GM21367 (cell line): ENCODE measurements at regions not wholly inside any gene's neighbourhood (a gene's known extent, or its start where the extent isn't known, plus 50 kb on each side); places are given as distances from the start of the nearest gene placed in this dataset.

Experiments used
- ATAC-seq: cut with Tn5 transposase; IDR thresholded peaks from one replicate; pipeline ENCODE4 v1.9.1; 2021; ENCODE audit not compliant: unreplicated experiment

DNA sequence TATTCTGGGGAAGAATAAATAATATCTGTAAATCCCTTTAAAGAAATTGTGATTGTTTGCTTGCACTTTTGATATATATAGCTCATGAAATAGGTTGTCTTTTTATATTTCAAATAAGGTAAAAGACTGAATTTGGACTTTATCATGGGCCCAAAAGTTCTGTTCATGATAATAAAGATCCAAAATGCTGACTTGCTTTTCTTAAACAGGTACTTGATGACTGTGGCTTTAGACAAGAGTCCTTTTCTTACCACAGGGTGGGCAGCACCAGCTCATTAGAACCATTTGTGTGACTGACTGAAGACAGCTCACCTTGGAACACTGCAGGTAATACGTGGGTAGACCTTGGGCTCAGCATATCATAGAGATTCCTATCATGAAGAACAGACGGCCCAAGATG is 432.6 kb downstream of the ETNK1 start:
- no peak for ATAC-seq

DNA sequence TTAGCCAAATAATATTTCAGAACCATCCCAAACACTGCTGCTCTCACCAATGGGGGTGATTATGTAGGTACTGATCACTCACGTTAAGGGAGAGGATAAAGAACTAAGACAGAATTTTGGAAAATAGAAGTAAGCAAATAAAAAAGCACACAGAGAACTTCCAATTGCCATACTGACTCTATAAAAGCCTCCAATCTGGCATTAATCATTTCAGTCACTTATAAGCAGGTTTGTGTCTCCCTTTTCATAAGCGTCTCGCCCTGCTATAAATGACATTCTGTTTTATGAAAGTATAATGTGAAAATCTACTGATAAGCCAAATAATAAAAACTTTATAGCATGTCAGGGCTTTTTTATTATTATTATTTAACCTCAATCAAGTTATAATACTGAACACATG is 435.2 kb downstream of the ETNK1 start:
- ATAC-seq: no peak

DNA sequence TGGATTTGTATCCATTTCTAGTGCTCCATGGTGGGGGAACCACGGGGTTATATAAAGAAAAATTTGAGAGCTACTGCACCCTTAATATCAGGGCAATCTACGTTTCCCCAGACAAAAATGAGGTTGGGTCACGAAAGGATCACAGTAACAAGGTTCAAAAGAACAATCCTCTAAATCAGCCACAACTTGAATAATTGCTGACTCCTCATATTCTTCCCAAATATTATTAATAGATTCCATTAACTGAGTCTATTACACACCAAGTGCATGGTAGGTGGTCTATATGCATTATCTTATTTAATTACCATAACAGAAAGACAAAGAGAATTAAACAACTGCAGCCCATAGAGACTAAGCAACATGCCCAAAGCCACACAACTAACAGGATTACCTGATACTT is 438.2 kb downstream of the ETNK1 start:
- no peak for ATAC-seq

DNA sequence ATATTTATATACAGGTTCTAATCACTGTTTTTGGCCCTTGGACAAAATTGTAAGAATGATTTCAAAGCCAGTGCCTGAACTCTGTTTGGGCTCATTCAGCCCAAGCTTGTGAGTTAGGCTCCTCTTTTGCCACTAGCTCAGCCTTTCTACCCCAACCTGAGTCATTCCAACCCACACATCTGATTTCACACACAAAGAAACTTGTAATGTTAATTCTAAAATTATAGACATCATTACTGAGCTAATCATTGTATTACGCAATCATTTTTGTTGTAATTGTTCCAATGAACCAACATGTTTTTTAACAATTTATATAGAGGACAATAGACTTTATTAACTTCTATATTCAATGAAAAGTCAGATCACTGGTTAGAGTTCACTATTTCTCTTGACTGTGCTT is 441.1 kb downstream of the ETNK1 start:
- ATAC-seq: no peak

DNA sequence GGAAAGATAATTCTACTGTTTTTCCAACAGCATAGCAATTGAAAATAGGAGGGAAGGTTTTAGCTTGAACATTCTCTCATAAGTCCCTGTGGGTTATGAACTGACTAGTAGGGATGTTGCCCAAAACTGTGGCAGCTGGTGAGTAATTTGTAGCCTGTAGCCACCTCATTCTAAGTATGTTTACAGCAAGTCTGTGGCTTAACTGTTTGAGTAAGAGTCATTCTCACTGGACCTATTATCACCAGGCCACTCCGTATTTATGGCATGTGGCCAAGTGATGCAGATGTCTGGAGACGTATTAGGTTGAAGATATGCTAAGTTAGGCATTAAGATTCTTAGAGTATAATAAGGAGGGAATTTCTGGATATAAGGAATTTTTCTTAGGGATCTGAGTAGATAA is 458.3 kb downstream of the ETNK1 start:
- ATAC-seq: no peak

DNA sequence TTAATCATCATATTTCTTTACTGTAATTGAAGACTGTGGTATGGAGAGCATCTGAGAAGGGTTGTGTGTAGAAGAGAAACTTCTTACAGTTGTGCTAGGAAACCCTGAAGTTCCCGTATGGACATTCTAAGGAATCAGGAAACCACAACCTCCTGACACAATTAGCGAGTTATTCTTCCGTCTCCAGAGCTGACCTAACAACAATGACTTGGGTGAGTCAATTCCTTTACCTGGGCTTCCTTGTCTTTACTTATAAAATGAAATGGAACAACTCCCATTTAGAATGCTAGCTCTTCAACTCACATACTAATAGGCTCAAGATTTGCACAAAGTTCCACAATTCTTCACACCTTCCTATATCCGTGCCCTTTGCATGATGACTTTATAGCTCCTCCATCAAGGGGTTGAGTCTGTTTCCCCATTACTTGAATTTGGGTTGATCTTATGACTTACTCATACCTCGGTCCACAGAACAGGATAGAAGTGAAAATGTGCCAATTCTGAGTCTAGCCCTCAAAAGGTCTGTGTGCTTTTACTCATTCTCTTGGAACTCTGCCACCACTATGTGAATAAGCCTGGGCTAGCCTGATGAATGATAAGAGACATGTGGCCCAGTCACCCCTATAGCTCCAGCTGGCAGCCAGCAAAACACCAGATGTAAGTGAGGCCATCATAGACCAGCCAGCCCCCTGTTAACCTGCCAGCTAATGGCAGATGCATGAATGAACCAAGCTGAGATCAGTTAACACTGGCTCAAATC is 459.4 kb downstream of the ETNK1 start:
- no peak for ATAC-seq

DNA sequence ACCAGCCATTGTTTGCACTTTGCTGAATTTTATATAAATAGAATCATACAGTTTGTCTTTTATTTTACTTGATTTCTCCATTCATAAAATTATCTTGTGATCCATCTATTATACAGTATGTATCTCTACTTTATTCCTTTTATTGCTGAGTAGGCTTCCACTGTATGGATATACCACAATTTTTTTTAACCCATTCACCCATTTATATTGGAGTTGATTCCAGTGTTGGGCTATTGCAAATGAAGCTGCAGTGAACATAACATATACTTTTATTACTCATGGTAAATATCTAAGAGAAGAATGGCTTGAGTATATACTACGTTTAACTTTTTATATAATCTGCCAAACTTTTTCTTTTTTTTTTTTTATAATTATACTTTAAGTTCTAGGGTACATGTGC is 463.6 kb downstream of the ETNK1 start:
- ATAC-seq: no peak

DNA sequence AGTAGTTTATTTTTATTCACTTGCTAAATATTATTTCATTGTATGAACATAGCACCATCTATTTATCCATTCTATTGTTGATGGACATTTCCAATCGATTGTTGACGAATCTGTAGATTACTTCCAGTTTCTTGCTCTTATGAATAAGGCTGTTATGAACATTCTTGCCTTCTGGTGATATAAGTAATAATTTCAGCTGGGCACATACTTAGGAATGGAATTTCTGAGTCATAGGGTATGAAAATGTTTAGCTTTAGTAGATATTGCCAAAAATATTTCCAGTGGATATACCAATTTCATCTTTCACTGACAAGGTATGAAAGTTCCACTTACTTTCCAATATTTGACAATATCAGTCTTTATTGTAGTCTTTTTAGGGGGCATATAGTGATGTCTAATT is 468.5 kb downstream of the ETNK1 start:
- ATAC-seq: no peak

DNA sequence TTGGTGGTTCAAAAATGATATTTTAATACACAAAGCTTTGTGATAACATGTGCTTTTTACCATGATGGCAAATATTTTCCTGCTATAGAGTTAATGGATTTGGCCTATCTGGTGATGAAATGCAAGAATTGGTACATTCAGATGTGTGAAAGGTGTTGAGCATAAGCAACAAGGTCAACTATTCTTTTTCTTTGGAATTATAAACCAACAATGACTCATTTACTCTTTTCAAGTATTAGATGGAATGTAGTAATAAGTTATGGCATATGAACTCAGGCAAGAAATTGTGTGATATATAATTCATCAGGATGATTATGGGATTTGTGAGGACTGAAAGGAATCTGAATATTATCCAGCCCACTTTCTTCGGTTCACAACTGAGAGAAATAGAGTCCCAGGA is 471.4 kb downstream of the ETNK1 start:
- no peak for ATAC-seq

DNA sequence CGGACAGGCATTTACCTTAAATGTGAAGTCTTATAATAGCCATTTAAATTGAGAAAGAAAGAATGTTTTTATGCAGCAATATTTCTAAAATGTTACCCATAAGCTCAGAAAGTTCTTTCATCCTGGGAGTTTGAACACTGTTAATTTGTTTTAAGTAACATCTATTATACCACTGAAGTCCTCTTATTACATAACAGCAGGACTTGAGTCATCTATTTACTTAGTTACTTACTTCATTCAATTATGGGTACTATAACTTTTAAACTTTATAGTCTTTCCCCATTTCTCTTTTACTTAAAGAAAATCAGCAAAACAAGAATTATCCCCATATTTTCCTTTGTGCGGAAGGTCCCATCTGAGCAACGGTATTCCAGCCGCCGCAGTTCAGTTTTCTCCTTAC is 473.1 kb downstream of the ETNK1 start:
- ATAC-seq: no peak

DNA sequence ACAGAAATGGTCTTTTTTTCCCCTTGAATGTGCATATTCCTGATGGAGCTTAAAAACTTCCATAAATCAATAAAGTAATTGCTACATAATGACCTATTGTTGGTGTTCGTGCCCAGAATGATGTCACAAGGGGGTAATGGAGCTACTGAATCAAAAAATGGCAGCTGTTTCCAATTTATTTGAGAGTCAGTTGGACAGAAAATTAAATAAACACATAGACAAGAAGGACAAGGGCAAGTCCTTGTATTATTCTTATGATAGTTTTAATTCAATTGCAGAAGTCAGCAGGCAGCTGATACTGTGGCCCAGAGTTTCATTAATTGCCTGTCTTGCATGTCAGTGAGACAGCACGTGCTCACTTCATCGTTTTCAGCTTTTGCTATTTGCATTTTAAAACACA is 473.5 kb downstream of the ETNK1 start:
- ATAC-seq: no peak

DNA sequence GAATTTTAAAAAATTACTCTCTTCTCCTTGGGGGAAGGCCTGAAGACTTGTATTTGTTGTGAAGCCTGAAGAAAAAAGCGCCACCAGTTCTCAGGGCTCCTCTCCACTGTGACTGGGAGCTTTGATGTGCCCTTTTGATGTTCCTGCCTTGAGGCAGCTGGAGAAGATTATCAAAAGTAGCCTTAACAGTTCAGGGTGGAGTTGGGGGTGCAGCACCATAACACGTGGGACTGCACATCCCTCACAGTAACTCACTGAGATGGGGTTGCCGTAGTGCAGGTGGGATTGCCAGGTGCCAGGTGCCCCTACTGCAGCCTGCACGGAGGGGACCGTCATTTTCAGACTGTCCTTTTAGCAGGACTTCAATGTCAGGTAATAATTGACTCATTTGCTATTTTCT is 474.1 kb downstream of the ETNK1 start:
- no peak for ATAC-seq

DNA sequence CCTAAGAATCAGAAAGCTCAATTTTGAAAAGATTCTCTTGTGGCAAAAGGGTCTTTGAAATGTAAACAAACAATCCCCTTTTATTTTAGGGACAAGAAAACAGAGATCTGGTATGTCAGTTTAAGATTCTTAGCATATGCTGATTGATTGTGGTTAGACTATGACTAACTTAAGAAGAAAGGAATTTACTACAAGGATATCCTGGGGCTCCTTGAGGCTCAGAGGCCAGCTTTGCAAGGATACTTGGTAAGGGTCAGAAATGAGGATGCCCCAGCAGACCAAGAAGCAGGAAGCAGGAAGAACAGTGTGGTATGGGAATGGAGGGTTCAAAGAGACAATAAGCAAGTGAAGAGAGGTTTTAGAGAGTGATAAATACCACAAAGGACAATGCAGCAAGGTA is 474.6 kb downstream of the ETNK1 start:
- ATAC-seq: no peak

DNA sequence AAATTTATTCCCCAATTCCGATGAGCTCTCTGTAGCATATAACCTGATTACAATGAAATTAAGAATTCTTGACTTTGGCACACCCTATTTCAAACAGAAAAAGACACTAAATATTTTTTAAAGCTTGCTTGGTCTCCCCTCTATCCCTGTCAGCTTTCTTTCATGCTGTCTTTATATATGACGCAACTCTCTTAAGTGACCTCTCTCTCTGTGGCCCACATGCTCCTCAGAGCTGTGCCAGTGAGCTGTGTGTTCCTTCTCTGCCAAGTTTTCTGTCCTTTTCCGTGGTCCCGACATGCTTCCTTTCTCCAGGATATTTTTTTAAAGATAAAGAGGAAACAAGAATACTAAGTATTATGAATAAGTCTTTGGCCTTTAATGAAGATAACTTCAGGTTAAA is 484.0 kb downstream of the ETNK1 start:
- ATAC-seq: no peak

DNA sequence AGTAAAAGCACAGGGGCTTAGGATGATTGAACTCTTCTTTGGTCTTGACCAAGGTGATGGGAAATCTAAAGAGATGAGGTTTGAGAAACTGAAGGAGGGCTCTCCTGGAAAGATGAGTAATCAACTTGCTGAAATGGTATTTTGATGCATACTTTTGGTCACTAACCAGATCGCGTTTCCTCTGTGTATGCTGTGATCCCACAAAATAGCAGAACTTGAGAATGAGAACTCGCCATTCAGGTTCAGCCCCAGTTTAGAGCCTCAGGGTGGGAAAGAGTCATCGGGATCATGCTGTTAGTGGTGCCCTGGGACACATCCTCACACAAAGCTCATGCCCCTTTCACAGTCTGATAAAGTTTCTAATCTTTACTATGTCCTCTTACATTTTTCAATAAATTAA is 488.8 kb downstream of the ETNK1 start:
- no peak for ATAC-seq

DNA sequence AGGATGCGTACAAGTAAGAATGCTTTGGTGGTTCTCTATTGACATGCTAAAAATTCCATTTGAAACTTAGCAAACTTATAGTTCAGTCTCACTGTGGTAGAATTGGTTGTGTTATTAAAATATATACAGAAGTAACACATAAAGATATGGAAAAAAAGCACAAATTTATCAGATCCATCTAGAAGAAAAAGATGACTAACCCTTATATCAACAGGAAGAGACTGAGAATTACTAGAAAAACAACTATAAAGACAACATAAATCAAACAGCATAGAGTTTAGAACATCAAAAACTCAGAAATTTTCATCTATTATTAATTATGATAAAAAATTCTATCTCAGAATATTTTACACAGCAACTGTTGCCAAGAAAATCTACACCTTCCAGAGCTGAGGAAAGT is 491.0 kb downstream of the ETNK1 start:
- no peak for ATAC-seq

DNA sequence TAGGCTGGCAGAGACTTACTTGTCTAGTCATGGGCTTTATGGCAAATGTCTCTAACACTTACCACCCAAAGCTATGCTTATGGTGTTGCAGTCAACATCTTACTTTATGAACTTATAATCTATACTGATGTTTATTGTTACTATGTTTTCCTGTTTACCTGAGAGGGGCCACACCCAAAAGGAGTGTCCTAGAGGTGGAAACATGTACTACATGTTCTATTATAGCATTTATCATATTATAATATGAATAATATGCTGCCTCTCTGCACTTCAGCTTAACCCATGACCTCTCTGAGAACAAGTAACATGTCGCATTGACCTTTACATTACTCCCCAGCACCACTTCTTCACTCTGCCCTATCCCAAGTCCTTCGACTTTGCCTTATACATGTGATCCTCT is 501.8 kb downstream of the ETNK1 start:
- no peak for ATAC-seq

DNA sequence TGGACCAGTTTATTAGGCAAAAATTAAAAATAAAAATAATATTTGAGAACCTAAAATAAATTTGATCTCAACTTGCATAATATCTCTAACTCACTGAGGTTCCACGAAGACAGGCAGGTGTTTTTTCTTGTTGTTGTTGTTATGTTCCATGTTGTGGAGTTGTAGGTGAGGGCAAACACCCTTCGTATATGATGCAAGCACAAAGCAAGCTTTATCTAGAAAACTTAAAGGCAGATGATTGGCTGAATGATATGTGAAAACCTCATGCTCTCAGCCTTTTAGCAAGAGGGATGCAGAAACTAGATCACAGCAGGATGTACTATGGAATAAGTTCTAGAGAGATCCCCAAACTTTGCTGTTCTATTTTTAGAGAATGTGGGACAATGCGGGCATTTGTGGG is 502.7 kb downstream of the ETNK1 start:
- ATAC-seq: no peak

DNA sequence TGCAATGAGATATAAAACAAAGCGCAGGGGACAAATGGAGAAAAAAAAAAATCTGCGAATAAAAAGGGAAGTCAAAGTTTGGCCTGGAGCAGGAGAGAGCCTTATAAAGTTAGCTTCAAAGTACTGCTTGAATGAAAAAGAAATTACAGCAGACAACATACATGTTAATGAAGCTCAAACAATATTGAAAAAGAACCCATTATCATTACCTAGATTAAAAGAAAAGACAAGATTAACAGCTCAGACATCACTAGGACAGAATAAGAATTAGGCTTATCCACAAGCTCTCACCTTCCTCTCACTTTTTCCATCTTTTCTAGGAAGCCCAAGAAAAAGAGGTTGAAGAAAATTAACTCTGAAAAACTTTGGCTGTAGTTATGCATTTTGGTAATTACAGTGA is 503.5 kb downstream of the ETNK1 start:
- ATAC-seq: no peak

DNA sequence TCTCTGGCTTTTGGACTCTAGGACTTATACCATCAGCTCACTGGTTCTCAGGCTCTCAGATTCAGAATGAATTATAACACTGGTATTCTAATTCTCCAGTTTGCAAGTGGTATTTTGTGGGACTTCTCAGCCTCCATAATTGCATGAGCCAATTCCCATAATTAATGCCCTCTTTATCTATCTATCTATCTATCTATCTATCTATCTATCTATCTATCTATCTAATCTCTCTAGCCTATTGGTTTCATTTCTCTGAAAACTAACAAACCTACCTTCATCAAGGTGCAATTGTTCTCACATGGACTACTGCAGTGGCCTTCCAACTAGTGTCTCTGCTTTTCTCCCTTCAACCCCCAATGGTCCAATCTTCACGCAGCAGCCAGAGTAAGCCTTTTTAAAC is 507.4 kb downstream of the ETNK1 start:
- ATAC-seq: no peak

DNA sequence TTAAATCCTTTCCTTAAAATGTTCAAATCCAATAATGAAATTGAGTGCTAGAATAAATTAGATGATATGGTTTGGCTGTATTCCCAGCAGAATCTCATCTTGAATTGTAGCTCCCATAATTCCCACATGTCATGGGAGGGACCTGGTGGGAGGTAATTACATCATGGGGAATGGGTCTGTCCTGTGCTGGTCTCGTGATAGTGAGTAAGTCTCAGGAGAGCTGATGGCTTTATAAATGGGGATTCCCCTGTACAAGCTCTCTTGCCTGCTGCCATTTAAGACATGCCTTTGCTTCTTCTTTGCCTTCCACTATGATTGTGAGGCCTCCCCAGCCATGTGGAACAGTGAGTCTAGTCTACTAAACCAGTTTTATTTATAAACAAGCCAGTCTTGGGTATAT is 508.5 kb downstream of the ETNK1 start:
- ATAC-seq: no peak

DNA sequence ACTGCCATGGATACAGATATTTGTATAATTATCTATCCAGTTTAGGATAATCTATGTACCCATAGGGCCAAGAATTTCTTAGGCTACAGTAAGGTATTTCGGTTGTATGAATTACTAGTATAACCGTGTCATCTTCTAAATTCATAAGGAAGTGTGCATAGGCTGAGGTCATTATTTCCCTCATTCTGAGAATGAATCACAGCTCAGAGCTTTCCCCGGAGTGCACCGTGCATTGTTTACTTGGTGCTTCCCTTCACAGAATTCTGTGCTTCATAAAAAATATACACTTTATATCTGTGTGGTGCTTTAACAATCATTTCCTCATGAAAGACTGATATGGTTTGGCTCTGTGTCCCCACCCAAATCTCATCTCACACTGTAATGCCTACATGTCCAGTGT is 514.1 kb downstream of the ETNK1 start:
- no peak for ATAC-seq

DNA sequence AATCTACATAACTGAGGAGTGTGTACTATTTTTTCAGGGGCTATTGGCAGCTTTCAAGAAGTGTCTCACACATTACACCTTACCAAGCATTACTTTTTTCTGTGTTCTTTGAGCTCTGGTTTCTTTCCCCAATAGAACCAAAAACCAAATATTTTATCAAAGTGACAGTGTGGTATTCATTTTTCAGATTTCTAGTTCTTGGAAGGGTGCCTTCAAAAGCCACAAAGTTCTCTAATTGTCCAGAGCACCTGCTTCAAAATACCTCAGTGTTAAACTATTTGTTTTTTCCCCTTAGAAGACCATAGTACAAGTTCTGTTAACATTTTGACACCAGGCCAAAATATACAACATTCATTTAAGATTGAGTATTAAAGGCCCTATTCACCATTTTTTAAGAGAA is 515.7 kb downstream of the ETNK1 start:
- no peak for ATAC-seq

DNA sequence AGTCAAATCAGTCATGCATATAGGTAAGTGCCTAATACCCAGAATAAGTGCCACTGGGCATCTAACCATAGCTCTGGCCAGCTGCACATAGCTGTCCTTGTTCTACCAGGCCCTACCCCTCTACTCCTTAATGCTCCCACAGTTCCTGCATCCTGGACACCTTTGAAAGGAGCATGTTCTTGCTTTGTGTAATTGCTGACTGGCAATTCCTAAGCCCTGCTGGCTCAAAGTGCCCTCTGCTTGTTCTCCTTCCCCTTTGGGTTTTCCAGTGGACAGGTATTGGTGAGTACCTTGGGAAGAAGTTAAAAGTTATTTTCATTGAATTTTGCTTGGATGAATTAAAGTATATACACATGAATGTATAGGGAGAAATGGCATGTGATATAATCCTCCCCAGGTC is 516.4 kb downstream of the ETNK1 start:
- no peak for ATAC-seq
